GM11168 (cell line): ENCODE measurements at regions not wholly inside any gene's neighbourhood (a gene's known extent, or its start where the extent isn't known, plus 50 kb on each side); places are given as distances from the start of the nearest gene placed in this dataset.

Experiments used
- in situ Hi-C: fragments of 300-500 bp; cut with MboI; formaldehyde crosslinking; loops from one replicate; pipeline ENCODE4 v1.12.0; 2022; ENCODE audit warnings: low sequenced_read_pairs; ENCODE audit not compliant: unreplicated experiment

GRCh38 chr1:193567937-193568336 lies 381.5 kb upstream of the B3GALT2 start:
- in situ Hi-C loops = no loop called here

- in situ Hi-C loops = no loop called here
These were observed 380.3 kb upstream of the B3GALT2 start for GRCh38 chr1:193566735-193567134.

DNA sequence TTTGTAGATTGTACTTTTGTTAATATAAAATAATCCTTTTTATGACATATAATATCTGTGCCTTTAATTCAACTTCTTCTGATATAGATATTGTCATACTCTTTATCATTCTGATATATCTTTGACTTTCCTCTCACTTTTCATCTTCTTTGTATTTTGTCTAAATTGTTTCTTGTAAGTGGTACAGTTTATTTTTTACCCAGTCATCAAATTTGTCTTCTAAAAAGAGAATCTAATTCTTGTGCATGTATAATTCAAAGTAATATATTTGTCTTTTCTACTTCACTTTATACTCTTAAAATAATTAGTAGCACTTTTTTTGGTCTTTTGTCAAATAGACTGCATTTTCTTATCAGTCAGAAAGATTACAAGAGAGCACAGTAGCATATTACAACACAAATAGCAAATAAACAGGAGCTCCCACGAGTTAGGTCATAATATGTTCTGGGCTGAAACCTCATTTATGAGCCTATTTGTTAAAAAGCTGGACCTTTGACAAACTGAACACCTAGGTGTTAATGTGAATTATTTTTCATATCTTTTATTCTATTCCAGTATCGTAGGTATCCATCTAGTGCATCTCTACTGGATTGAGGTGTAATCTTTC lies 379.7 kb upstream of the B3GALT2 start:
- in situ Hi-C loops = no loop called here

- in situ Hi-C loops = no loop called here
These were observed 375.7 kb upstream of the B3GALT2 start for GRCh38 chr1:193562121-193562520.

DNA sequence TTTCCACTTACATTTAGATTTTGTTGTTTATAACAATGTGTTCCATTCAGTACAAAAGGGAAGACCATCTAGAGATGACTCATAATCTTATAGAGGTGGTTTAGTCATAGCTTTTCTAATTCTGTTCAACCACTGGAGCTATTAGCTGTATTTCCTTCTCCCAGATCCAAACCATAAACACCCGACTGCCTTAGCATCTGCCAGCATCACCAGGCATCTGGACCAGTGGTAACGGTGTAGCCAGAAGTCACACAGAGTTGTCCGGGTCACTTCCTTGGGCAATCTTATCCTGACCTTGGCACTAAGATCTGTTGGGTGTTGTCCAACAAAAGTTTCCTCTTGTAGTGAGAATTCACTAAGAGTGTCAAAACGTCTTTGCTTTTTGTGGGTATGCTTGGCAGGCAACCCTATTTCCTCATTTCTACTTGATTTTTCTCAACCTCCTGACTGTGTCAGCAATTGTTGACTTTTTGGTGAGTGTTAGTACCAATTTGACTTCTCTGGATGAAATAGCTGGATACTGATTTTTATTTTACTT lies 372.1 kb upstream of the B3GALT2 start:
- in situ Hi-C loops = no loop called here

GRCh38 chr1:193555662-193556441 lies 369.4 kb upstream of the B3GALT2 start:
- in situ Hi-C loops = no loop called here

DNA sequence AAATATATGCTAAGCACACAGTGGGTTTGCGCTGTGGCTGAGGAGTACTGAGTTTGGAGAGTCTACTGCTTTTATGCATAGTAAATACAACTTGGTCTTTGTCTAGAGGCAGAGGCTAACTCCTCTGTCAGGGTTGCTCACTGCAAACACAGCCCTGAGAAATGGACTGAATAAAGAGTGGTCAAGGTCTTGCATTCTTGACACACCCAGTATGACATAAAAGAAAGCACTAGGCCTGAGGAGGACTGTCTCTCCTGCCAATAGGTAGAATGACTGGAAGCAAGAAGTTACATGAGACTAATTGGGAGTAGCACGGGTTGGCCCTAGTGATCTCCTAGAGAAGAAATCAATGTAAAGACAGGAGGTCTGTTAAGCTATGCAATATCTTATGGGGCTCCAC lies 367.2 kb upstream of the B3GALT2 start:
- in situ Hi-C loops = no loop called here

- in situ Hi-C loops = no loop called here
These were observed 365.9 kb upstream of the B3GALT2 start for GRCh38 chr1:193552274-193552673.

GRCh38 chr1:193549081-193549480 lies 362.7 kb upstream of the B3GALT2 start:
- in situ Hi-C loops = no loop called here

- in situ Hi-C loops = no loop called here
These were observed 358.8 kb upstream of the B3GALT2 start for GRCh38 chr1:193545171-193545570.

DNA sequence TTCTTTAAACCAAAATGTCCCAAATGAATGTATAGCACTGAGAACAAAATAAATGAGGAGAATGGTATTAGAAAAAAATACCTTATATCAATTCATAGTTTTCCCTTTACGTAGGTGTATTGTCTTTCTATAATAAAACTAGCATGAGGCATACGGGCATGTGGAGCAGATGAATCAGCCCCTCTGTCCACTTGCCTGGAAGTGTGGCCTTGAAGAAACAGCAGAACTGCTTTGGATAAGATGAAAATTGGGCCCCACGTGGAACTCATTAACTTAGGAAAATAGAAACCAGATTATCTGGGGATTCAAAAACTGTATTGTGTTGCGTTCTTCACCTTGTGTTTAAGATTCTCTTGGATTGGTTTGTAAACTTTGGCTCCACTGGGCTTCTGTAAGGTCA lies 356.8 kb upstream of the B3GALT2 start:
- in situ Hi-C loops = no loop called here

- in situ Hi-C loops = no loop called here
These were observed 356.3 kb upstream of the B3GALT2 start for GRCh38 chr1:193542690-193543089.

DNA sequence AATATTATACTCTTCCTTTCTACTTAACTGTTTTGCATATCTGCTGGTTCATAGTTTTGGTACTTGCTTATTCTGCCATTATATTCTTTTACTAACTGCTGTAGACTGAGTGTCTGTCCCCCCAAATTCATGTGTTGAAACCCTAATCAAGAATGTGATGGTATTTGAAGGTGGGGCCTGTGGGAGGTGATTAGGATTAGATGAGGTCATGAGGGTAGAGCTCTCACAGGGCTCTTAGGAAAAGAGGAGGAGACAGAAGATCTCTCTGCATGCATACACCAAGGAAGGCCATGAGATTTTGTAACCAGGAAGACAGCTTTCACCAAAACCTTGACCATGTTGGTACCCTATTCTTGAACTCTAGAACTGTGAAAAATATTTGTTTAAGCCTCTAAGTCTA lies 354.1 kb upstream of the B3GALT2 start:
- in situ Hi-C loops = no loop called here

GRCh38 chr1:193539731-193540459 lies 353.5 kb upstream of the B3GALT2 start:
- in situ Hi-C loops = no loop called here

GRCh38 chr1:193538680-193539079 lies 352.3 kb upstream of the B3GALT2 start:
- in situ Hi-C loops = no loop called here

- in situ Hi-C loops = no loop called here
These were observed 351.6 kb upstream of the B3GALT2 start for GRCh38 chr1:193538003-193538354.

DNA sequence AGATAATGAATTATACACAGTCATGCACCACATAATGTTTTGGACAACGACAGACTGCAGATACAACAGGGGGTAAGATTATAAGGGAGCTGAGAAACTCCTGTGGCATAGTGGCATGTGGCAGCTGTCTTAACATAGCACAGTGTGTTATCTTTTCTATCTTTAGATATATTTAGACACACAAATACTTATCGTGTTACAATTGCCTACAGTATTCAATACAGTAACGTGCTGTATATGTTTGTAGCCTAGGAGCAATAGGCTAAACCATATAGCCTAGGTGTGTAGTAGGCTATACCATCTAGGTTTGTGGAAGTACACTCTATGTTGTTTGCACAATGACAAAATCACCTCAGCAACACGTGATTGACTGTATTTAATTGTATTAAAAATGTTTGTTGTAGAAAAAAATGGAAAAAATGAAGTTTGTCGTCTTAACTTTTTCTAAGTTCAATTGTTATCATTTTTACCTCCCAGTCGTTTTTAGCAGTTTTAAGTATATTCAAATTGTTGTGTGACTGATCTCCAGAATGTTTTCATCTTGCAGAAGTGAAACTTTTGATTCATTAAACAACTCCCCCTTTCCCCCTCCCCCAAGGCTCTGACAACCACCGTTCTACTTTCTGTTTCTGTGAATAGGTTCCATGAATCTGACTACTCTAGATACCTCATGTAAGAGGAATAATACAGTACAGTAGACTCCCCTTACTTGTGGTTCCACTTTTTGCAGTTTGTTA lies 351.0 kb upstream of the B3GALT2 start:
- in situ Hi-C loops = no loop called here

DNA sequence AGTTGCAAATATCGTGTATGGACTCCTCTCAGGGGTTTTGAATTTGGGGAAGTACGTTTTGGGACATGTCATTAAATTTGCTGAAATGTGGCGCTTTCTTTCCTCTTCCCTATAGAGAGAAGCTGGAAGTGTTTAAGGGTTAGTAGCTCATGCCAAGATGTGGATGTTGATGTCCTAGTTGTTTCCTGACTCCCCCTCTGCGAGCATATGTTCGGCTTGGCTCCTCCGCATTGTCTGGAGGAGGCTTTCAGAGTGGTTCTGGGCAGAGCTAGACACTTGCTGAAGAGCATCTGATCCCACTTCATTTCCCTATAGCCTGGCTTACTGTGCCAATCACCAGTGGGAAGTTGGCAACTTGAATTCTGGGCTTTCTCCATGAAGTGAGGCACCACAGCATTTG lies 347.4 kb upstream of the B3GALT2 start:
- in situ Hi-C loops = no loop called here

DNA sequence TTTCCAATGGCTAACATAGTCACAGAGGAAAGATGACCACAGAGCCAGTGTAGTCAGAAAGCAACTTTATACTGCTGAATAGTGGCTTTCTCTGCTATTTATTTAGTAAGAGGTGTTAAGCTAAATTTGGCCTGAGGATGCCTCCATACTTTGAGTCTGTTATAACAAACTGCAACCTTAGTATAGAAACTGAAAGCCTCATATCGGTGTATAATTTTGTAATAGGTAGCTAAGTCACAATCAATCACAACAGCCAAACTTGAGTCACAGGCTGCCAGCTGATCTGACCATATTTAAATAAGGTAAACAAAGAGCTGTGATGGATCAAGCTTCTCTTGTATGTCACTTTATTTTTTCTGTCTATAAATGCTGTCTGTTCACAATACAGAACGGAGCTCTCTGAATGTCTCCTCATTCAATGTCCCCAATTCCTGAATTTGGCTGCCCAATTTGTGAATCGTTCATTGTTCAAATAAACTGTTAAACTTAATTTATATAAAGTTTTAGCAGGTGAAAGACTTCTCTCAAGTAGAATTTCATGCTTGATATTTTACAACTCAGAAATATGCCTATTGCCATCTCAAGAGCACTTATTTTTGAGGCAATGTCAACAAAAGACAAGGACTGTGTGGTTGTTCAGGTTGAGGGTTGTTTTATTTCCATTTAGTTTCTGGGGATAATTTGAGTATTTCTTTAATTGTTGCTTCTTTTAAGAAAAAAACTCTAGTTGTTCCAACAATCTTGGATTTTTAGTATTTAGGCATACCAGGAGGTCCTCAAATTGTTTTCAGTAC lies 339.7 kb upstream of the B3GALT2 start:
- in situ Hi-C loops = no loop called here

GRCh38 chr1:193525411-193525810 lies 339.0 kb upstream of the B3GALT2 start:
- in situ Hi-C loops = no loop called here
